Urinary bladder (tissue), 3 donors: ENCODE measurements at regions not wholly inside any gene's neighbourhood (a gene's known extent, or its start where the extent isn't known, plus 50 kb on each side); places are given as distances from the start of the nearest gene placed in this dataset.

ENCODE experiments used
- DNase-seq: peaks from one replicate; pipeline ENCODE4 v3.0.0-alpha.2; 2015; ENCODE audit errors: extremely low spot score
- H3K27ac ChIP-seq: one replicate; pipeline ENCODE4 v1.5.1; 2013; ENCODE audit warnings: low read depth, mild to moderate bottlenecking, moderate library complexity
- H3K36me3 ChIP-seq: one replicate; pipeline ENCODE4 v1.6.1; 2013; ENCODE audit warnings: mild to moderate bottlenecking, moderate library complexity; ENCODE audit not compliant: insufficient read depth
- H3K4me1 ChIP-seq: one replicate; pipeline ENCODE4 v1.6.1; 2013; ENCODE audit warnings: mild to moderate bottlenecking, moderate library complexity; ENCODE audit not compliant: insufficient read depth
- H3K4me3 ChIP-seq: one replicate; pipeline ENCODE4 v1.5.1; 2013; ENCODE audit warnings: low read depth, low read length
- WGBS: extraction: QIAGEN DNeasy Blood & Tissue Kit; methylation state at CpG from one replicate; pipeline ENCODE4 v1.1.7; 2013; 5-methylcytosine and 5-hydroxymethylcytosine counted together
- donor health status: healthy with polysubstance abuse.
- donor health status: healthy.

DNA sequence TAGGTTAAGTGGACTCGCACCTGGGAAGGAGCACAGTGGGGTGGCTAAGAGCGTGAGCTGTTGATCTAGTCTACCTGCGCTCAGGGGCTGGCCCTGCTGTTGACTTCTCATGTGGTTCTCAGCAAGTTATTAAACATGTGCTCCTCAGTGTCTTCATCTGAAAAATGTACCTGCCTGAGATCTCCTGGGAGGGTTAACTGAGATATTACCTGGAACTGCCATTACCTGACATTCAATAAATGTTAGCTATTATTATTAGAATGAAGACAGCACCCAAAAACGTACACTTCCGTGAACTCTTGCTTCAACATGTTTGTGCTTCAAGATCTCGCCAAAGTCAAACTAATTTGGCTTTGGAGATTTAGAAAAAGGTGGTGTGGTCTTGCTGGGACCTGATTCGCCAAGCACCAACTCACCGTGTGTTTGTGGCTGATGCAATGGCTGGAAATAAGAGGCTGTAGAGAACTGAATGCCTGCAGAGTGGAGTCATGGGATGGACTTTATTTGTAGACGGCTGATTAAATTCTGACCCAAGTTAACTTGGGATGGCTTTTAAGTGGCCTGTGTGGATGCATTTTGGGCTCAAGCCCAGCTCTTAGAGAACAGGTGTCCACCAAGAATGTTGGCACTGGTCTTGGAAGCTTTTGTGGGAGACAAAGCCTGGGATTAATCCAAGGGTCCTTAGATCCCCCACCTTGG lies 692.9 kb downstream of the QKI start:
- Histone ChIP-seq H3K27ac (no peak overlapping the region), H3K36me3 (no peaks in the 10 kb centered on the region), H3K4me3 (no peak overlapping the region), H3K4me1 (no peaks in the 10 kb centered on the region)
- WGBS: 84% methylated on average over 9 of the region's 9 CpGs
- no peak for DNase-seq

DNA sequence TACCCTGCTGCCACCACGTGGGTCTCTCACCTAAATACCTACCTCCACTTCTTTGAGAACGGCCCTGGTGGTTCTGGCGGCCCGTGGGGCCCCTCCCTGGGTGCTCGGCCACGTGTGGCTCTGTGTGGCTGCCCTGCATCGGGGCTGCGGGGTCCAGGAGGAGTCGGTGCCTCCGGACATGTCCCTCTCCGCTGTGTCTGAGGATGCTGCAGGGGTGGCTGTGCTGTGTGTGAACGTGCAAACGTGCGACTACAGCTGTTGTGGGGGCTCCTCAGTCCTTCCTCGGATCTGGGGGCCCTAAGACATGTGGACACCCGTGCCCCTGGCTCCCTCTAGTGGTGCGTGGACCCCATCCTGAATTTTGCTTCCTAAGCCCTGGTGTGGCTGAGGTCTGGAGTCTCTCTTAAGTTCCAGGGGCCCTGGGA lies 691.8 kb downstream of the QKI start:
- H3K27ac ChIP-seq: no peak overlapping the region
- H3K4me3 ChIP-seq: no peak overlapping the region
- no peak for DNase-seq
- H3K4me1 ChIP-seq: no peaks in the 10 kb centered on the region
- H3K36me3 ChIP-seq: no peaks in the 10 kb centered on the region
- 81% methylated on average over 17 of the region's 17 CpGs for WGBS

DNA sequence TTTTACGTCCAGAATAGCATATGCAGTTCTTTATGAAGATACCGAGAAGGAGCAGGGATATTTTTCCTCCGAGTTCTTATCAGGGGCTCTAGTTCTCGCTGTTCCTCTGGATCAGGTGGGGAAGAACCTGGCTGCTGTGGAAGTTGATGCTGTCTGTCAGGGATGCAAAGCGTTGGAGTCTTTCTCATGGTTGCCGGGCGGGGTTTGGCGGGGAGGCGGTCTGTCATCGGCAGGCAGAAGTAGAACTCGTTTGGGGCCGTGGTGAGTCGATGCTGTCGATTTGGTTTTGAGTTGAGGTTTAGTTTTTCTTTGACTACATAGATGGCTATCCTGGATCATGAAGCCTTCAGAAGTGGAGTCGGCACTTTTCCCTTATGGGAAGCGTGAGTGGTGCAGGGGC lies 691.2 kb downstream of the QKI start:
- DNase-seq: no peak
- no peaks in the 10 kb centered on the region for H3K36me3 ChIP-seq
- no peaks in the 10 kb centered on the region for H3K4me1 ChIP-seq
- no peak overlapping the region for H3K4me3 ChIP-seq
- no peak overlapping the region for H3K27ac ChIP-seq
- 75% methylated on average over 16 of the region's 16 CpGs for WGBS

DNA sequence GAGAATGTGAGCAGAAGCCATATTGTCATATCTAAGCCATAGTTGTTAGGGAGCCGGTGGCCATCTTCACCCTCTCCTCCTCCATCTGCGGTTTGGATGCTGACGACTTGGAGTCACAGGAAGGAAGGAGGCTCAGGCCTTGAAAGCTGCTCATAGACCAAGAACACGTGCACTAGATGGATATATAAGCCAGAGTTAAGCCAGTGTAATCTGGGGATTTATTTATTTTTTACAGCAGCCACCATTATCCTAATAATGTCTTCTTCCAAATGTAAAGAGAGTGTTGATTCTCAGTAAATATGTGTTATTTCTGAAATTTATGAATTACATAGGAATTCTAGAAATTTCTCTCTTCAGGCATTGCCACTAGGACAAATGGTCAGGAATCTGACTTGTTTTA lies 689.9 kb downstream of the QKI start:
- Histone ChIP-seq H3K4me1 (no peaks in the 10 kb centered on the region), H3K4me3 (no peak overlapping the region), H3K36me3 (no peaks in the 10 kb centered on the region), H3K27ac (no peak overlapping the region)
- WGBS: 83% methylated on average over 4 of the region's 4 CpGs
- DNase-seq: no peak

DNA sequence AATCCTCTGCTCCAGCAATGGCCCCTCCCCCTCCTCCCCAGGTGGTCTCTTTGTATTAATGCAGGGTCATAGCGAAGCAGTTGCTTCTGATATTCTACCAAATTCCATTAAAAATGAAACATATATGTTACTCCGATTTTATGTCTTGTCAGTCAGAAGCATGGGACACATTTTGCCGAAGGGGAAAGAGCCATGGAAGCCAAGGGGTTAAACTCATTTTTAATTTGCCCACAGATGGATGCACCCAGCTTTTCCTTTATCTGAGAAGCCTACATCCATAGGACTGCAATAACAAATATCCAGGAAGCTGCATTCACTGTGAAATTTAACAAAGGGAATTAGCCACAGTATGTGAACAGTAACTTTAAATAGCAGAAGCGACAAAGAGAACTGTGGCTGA lies 688.2 kb downstream of the QKI start:
- Histone ChIP-seq H3K4me1 (no peaks in the 10 kb centered on the region), H3K36me3 (no peaks in the 10 kb centered on the region), H3K27ac (no peak overlapping the region), H3K4me3 (no peak overlapping the region)
- WGBS: 71% methylated on average over 4 of the region's 4 CpGs
- no peak for DNase-seq

DNA sequence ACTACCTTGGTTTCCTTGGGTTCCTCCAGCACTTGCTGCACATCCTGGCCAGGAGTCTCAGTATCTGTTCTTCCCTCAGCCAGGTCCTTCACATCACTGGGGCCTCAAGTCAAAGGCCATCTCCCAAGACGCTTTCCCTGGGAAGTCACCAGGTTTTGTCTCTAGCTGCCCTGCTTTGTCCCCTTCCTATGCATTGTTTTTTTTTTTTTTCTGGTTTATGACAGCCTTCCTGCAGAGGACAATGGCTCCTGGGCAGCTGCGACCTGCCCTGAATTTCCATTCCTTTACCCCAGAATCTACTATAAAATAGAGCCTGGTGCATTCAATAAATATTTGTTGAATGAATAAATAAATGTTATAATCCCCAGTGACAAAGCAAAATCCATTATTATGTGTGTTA lies 687.3 kb downstream of the QKI start:
- H3K4me1 ChIP-seq: no peaks in the 10 kb centered on the region
- no peak for DNase-seq
- 84% methylated on average over 2 of the region's 2 CpGs for WGBS
- no peak overlapping the region for H3K27ac ChIP-seq
- H3K36me3 ChIP-seq: no peaks in the 10 kb centered on the region
- H3K4me3 ChIP-seq: no peak overlapping the region

DNA sequence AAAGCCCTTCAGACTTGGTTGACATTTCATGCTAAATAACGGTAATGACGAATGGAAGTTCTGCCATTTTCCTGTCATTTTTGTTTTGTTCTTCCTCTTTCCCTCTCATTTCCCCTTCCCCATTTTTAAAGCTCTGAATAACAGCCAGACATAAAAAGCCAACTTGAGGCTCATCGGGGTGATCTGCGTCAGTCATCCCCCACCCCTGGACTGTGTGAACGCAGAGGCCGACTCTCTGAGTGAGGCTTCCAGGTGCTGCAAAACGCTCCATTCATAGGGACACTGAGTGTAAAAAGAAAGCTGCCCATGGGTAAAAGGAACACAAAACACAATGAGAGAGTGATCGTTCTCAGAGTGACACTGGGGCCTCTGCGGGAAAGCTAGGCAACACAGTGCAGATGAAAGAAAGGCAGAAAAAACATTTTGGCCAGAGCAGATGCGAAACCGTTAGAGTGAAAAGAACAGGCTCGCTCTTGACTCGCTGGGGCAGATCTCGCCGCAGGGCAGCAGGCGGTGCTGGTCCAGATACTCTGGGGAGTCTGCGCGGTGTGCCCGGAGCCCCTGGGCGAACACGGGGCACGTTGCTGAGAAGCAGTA lies 684.8 kb downstream of the QKI start:
- DNase-seq: no peak
- no peaks in the 10 kb centered on the region for H3K4me1 ChIP-seq
- H3K36me3 ChIP-seq: no peaks in the 10 kb centered on the region
- no peak overlapping the region for H3K4me3 ChIP-seq
- no peak overlapping the region for H3K27ac ChIP-seq
- WGBS: 87% methylated on average over 22 of the region's 22 CpGs

DNA sequence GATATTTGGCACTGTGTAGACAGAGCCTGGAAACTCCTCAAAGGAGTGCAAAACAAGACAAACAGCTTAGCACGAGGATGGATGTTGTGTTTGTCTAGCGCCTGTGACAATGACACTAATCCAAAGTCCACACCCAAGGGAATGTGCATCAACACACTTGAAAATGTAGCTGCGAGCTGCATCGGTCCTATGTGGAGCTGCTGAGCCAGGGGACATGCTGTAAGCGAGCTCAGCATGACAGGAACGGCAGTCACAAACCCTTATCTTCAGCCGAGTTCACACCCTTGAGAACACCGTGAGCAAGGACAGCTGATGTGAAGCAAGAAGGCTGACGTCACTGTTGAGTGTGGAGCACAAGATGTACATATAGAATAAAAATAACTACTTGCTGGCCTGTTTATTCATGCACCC lies 684.3 kb downstream of the QKI start:
- Histone ChIP-seq H3K27ac (no peak overlapping the region), H3K4me3 (no peak overlapping the region), H3K36me3 (no peaks in the 10 kb centered on the region), H3K4me1 (no peaks in the 10 kb centered on the region)
- DNase-seq: no peak
- 48% methylated on average over 9 of the region's 9 CpGs for WGBS

DNA sequence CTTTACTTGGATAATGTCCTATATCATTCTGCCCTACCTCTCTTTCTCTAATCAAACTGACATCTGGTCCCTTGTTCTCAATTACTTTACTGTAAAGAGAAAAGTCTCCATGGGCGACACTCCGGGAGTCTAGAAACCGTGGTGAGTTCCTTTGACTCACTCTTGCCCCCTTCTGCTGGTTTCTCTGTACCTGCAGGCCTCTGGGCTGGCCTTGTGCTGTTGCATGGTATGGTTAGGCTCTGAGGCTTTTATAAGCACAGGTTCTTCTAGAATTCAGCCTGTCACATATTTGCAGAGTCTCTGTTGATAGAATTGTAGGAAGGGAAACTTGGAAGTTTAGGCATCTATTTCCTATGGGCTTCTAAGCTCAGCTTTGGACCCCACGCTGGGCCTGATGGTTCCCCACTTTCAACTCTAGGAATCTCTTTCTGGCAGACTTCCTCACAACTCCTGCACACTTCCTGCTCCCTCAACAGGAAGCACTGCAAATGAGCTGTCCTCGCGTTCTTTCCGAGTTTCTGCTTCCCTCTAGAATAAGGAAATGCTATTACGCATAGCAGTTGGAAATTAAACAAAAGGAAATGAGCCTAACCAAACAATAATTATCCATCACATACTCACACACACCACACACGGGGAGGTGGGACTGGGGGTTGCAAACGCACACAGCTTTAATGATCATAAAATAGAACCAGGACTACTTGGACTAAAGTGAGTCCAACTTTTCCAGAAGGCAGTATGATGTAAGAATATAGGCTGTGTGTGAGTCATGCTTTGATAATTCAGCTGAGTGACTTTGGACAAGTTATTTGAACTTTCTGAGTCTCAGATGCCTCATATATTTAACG lies 683.3 kb downstream of the QKI start:
- Histone ChIP-seq H3K4me3 (no peak overlapping the region), H3K4me1 (no peaks in the 10 kb centered on the region), H3K36me3 (no peaks in the 10 kb centered on the region), H3K27ac (no peak overlapping the region)
- peak; percentile 11 for DNase-seq
- WGBS: 56% methylated on average over 11 of the region's 11 CpGs

DNA sequence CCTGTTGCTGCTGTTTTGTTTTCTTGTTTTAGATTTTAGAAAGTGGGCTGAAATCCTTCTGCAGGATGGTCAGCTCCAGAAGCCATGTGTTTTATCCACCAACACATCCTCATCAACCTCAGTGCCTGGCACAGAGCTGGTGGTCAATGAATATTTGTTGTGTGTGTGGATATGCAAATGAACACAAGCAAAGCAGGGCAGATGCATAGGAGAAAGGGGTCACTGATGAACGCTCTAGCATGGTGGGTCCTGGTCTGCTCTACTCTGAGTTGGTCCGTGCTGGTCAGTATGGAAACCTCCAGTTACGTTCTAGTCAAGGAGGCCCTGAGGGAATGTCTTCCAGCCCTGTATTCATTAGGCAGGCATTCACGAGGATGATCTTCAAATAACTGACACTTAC lies 682.5 kb downstream of the QKI start:
- Histone ChIP-seq H3K4me3 (no peak overlapping the region), H3K4me1 (no peaks in the 10 kb centered on the region), H3K27ac (no peak overlapping the region), H3K36me3 (no peaks in the 10 kb centered on the region)
- WGBS: 67% methylated on average over 4 of the region's 4 CpGs
- no peak for DNase-seq

DNA sequence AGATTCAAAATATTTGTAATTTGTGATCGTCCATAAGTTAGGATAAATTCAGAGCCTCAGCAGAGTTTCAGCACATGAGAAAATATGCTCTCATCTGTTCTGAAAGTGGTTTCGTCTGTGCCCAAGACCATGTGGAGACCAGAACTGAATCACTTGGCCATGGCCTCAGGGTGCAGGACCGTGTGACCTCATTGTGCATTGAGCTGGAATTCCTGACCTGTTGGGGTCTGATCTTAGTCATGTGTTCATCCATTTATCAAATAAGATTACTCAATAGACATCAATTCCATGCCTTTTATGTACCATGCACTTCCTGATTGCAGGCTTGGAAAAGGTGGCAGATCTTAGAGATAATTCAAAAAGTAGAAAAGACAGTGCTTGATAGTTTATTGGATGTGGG lies 680.5 kb downstream of the QKI start:
- no peak for DNase-seq
- H3K36me3 ChIP-seq: no peaks in the 10 kb centered on the region
- no peak overlapping the region for H3K4me3 ChIP-seq
- WGBS: 90% methylated on average over 3 of the region's 3 CpGs
- no peak overlapping the region for H3K27ac ChIP-seq
- no peaks in the 10 kb centered on the region for H3K4me1 ChIP-seq

DNA sequence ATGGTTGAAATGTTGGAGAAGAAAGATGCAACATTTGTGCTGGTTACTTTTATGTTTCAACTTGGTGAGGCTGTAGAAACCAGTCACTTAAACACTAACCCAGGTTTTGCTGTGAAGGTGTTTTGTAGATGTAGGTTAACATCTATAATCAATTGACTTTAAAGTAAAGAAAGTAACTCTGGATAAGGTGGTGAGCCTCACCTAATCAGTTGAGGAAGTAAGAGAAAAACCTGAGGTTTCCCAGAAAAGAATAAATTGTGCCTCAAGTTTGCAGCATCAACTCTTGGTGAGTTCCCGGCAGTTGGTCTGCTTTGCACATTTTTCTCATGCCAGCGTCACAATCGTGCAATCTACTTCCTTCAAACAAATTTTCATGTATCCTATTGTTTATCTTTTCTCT lies 673.4 kb downstream of the QKI start:
- Histone ChIP-seq H3K4me1 (no peaks in the 10 kb centered on the region), H3K27ac (no peak overlapping the region), H3K36me3 (no peaks in the 10 kb centered on the region), H3K4me3 (no peak overlapping the region)
- no peak for DNase-seq
- 79% methylated on average over 3 of the region's 3 CpGs for WGBS

DNA sequence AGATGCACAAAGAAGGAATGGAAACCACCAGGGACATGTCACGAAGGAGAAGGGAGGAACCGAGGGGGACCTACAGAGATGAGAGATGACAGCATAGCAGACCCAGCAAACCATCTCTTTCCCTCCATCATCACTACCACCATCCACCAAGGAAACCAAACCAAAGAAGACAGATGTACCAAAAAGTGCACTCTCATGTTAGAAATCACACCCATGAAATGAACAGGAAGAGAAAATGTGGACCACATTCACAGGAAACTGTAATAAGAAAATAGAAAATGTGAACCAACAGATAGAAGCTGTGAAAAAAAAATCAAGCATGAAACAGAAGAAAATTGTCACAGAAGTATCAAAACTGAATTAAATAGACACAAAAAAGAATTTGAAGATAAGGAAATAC lies 672.7 kb downstream of the QKI start:
- H3K27ac ChIP-seq: no peak overlapping the region
- no peaks in the 10 kb centered on the region for H3K4me1 ChIP-seq
- H3K4me3 ChIP-seq: no peak overlapping the region
- 96% methylated on average over 2 of the region's 2 CpGs for WGBS
- no peak for DNase-seq
- no peaks in the 10 kb centered on the region for H3K36me3 ChIP-seq
